Ishikawa (cell line): ENCODE measurements at regions not wholly inside any gene's neighbourhood (a gene's known extent, or its start where the extent isn't known, plus 50 kb on each side); places are given as distances from the start of the nearest gene placed in this dataset.

ENCODE experiments used
- CEBPB ChIP-seq: IDR thresholded peaks from 2 replicates; pipeline ENCODE4 v1.6.1; 2012
- CREB1 ChIP-seq: IDR thresholded peaks from 2 replicates; pipeline ENCODE4 v1.6.1; 2012; ENCODE audit warnings: low read depth
- EGR1 ChIP-seq: IDR thresholded peaks from 2 replicates; pipeline ENCODE4 v1.6.1; 2012
- EP300 ChIP-seq: IDR thresholded peaks from 2 replicates; pipeline ENCODE4 v1.6.1; 2012; ENCODE audit warnings: borderline replicate concordance
- FOXM1 ChIP-seq: IDR thresholded peaks from 2 replicates; pipeline ENCODE4 v1.6.1; 2012; ENCODE audit warnings: low read depth, borderline replicate concordance
- MAX ChIP-seq: IDR thresholded peaks from 2 replicates; pipeline ENCODE4 v1.6.1; 2012
- NFIC ChIP-seq: IDR thresholded peaks from 2 replicates; pipeline ENCODE4 v1.6.1; 2012
- RAD21 ChIP-seq: IDR thresholded peaks from 2 replicates; pipeline ENCODE4 v1.6.1; 2012; ENCODE audit warnings: low read depth
- REST ChIP-seq: IDR thresholded peaks from 2 replicates; pipeline ENCODE4 v1.6.1; 2012; ENCODE audit warnings: low read depth, mild to moderate bottlenecking
- TAF1 ChIP-seq: IDR thresholded peaks from 2 replicates; pipeline ENCODE4 v1.6.1; 2012; ENCODE audit warnings: low read depth, mild to moderate bottlenecking
- TCF12 ChIP-seq: IDR thresholded peaks from 2 replicates; pipeline ENCODE4 v1.6.1; 2012; ENCODE audit warnings: low read depth
- TEAD4 ChIP-seq: IDR thresholded peaks from 2 replicates; pipeline ENCODE4 v1.6.1; 2012
- YY1 ChIP-seq: IDR thresholded peaks from 2 replicates; pipeline ENCODE4 v1.6.1; 2012; ENCODE audit warnings: low read depth
- TF ChIP-seq, protein P1 (sequence below): IDR thresholded peaks from 2 replicates; pipeline ENCODE4 v1.6.1; 2012

DNA sequence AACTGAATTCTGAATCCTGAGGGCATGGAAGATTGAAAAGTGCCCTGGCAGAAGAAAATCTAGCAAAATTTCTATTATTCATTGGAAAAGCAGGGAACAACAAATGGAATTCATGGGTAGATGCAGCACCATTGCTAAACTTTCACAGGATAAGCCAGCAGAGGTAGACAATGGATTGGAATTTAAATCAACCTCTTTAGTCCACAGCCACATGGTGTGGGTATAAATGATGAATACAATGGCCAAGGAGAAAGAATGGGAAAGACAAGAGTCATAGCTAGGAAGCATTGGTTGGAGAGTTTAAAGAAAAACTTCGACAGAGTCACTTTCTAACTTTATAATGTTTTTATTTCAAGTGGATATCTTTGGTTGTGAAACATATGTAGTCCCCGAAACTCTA is 332.8 kb upstream of the PUDP start:
- no peak for TF ChIP-seq MAX
- no peak for TF ChIP-seq REST
- TF ChIP-seq YY1, result no peak
- no peak for TF ChIP-seq RAD21
- no peak for TF ChIP-seq CEBPB
- no peak for TF ChIP-seq TCF12
- no peak for TF ChIP-seq EP300
- TF ChIP-seq, protein P1, sequence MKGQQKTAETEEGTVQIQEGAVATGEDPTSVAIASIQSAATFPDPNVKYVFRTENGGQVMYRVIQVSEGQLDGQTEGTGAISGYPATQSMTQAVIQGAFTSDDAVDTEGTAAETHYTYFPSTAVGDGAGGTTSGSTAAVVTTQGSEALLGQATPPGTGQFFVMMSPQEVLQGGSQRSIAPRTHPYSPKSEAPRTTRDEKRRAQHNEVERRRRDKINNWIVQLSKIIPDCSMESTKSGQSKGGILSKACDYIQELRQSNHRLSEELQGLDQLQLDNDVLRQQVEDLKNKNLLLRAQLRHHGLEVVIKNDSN, result no peak
- no peak for TF ChIP-seq EGR1
- no peak for TF ChIP-seq TAF1
- no peak for TF ChIP-seq CREB1
- no peak for TF ChIP-seq NFIC
- no peak for TF ChIP-seq TEAD4
- no peak for TF ChIP-seq FOXM1
